ENCODE measurements at regions not wholly inside any gene's neighbourhood (a gene's known extent, or its start where the extent isn't known, plus 50 kb on each side); places are given as distances from the start of the nearest gene placed in this dataset.

- DNase-seq (ENCODE audit: low spot score) = no peak
These were observed 200.7 kb upstream of the SOX11 start for GRCh38 chr2:5491523-5491922.

DNA sequence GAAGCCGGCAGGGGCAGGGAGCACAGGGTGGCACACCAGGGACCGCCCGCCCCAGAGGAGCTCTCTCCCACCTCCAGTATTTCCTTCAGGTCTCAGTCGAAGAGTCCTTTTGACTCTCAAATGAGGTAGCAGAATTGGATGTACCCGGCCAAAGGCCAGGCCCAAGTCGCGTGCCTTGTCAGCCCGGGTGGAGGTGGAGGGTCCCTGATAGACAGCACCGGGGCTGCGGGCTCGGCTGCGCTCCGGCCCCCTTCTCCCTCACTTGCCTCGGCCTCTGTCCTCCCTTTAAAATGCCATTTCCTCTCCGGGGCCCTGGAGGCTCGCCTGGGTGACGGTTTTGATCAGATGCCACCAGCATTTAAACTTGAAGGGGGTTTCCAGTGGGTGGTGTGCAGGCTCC lies 198.9 kb upstream of the SOX11 start:
- DNase-seq (ENCODE audit: low spot score) = no peak

DNA sequence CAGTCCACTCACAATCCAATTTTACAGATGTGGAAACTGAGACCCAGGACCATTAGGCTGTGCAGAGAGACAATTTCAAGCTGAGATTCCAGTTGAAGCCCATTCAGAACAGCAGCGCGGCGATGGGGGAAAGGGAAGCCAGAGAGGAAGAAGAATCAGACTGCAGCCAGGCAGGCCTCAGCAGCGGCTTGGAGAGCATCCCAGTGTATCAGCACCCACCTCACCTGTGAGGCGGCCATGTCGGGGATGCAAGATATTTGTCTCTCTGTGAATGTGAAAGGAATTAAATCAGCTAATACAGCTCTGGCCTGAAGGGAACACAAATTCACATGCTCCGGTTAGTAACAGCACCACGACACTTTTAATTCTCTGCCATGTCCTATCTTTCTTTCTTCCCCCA lies 198.0 kb upstream of the SOX11 start:
- DNase-seq (ENCODE audit: low spot score) = no peak

- no peak for DNase-seq (ENCODE audit: low spot score)
These were observed 196.6 kb upstream of the SOX11 start for GRCh38 chr2:5495586-5495985.

GRCh38 chr2:5497874-5498273 lies 194.3 kb upstream of the SOX11 start:
- no peak for DNase-seq (ENCODE audit: low spot score)

DNA sequence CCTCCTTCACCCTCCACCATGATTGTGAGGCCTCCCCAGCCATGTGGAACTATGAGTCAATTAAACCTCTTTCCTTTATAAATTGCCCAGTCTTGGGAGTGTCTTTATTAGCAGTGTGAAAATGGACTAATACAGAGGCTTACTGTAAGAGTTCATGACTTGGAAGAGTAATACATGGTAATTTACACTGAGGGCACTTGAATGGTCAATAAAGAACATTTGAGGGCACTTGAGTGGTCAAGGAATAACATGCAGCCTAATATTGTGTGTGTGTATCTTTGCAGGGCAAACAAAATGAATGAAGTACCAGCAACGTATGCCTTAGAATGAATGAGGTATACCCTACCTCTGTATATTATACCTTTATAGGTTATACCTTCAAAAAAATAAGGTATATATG lies 190.4 kb upstream of the SOX11 start:
- no peak for DNase-seq (ENCODE audit: low spot score)

DNA sequence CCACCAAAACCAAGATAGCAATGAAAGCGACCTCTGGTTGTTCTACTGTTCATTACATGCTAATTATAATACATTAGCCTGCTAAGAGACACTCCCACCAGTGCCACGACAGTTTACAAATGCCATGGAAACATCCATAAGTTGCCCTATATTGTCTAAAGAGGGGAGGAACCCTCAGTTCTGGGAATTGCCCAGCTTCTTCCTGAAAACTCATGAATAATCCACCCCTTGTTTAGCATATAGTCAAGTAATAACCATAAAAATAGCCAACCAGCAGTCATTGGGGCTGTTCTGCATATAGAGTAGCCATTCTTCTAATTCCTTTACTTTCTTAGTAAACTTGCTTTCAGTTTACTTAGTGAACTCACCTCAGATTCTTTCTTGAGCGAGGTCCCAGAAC lies 189.8 kb upstream of the SOX11 start:
- no peak for DNase-seq (ENCODE audit: low spot score)

DNA sequence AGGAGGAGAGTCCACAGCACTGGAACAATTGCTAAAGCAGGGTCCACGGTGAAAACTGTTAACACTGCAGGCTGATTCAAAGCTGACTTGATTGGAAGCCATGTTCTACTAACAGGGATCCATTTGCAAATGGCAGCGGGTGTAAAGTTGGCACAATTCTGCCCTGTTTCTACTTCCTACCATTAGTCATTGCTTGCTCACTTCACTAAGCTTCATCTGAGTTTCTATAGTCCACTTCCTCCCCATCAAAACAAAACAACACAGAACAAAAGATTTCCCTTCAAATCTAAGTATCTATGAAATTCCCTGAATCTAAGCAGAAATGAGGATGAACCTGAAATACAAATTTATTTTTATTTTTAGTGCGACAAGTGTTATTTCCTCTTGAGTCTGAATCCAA lies 187.4 kb upstream of the SOX11 start:
- no peak for DNase-seq (ENCODE audit: low spot score)

- no peak for DNase-seq (ENCODE audit: low spot score)
These were observed 184.8 kb upstream of the SOX11 start for GRCh38 chr2:5507367-5507766.

DNA sequence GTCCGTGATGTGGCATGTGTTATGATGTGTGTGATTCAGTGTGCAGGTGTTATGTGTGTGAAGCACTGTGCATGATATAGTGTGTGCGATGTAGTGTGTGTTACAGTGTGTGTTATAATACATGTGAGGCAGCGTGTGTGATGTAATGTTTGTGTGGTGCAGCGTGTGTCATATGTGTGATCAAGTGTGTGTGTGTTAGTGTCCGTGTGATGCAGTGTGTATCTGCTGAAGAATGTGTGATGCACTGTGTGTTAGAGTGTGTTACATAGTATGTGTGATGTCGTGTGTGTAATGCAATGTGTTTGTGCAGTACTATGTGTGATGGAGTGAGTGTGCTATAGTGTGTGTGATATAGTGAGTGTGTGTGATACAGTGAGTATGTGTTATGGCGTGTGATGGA lies 182.8 kb upstream of the SOX11 start:
- DNase-seq (ENCODE audit: low spot score) = no peak

GRCh38 chr2:5510082-5510481 lies 182.1 kb upstream of the SOX11 start:
- DNase-seq (ENCODE audit: low spot score) = no peak

DNA sequence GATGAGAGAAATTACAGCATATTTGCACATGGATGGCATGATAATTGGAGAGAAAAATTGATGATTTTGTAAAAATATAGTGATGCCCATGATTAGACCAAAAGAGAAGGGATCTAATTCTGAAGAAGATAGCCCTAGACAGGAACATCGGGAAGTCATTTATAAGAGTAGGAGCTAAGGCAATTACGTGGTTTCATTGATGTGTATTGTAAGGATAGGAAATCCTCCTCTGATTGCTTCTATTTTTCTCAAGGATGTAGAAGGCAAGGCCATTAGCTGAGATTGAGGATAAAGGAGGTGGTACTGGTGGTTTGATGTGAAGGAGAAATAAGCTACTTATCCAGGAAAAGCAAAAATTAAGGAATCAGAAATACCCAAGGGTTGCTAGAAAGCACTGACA lies 176.5 kb upstream of the SOX11 start:
- no peak for DNase-seq (ENCODE audit: low spot score)

GRCh38 chr2:5519286-5519685 lies 172.9 kb upstream of the SOX11 start:
- DNase-seq (ENCODE audit: low spot score) = no peak

- no peak for DNase-seq (ENCODE audit: low spot score)
These were observed 171.7 kb upstream of the SOX11 start for GRCh38 chr2:5520463-5520972.

DNA sequence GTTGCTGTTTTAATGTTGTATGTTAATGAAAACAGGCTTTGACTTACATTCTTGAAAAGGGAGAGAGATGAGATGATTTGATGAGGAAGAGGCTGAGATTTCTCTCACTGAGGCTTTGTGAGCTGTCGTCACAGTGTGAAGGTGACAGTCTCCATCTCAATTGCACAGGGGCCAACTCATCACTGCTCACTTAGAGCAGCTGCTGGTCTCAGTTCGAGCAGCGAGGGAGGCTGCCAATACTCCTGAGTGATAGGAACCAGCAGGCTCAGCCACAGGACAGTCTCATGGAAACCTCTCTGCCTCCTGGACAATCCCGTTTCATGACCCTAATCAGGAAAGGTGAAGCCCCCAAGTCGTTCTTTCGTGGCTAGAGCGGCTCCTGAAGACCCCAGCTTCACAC lies 170.7 kb upstream of the SOX11 start:
- DNase-seq (ENCODE audit: low spot score) = no peak

DNA sequence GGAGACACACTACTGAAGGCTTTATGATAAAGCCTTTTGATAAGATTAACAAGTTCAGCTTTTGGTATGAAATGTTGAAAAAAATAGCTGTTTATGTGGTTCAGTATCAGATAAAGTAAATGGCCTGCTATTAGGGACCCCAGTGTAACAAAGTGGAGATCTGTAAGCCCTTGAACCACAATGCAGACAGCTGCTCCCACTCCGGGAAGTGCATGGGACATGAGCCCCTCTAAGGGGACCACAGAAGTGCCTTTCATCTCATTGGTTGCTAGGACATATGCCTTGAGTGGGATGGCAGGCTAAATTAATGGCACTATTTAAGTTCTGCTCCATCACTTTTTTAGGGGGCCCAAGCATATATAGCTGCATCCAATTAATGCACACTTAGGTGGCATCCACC lies 167.6 kb upstream of the SOX11 start:
- DNase-seq (ENCODE audit: low spot score) = no peak

DNA sequence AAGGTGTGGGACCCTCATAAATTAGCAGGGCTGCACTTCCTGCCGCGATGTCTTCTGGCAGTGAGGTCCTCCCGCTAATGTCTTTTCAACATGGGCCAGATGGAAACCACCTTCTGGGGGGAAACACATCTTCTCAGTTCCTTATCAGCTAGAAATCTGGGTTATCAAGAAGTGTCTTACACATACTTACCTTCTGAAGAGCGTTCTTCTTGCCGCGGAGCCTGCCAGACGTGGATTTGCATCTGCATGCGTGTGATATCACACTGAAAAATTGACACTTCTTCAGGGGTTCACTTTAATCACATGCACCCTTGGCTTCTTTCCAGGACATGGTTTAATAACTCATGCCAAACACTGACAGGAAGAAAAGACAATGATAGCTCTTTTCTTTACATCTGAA lies 163.5 kb upstream of the SOX11 start:
- DNase-seq (ENCODE audit: low spot score) = no peak

DNA sequence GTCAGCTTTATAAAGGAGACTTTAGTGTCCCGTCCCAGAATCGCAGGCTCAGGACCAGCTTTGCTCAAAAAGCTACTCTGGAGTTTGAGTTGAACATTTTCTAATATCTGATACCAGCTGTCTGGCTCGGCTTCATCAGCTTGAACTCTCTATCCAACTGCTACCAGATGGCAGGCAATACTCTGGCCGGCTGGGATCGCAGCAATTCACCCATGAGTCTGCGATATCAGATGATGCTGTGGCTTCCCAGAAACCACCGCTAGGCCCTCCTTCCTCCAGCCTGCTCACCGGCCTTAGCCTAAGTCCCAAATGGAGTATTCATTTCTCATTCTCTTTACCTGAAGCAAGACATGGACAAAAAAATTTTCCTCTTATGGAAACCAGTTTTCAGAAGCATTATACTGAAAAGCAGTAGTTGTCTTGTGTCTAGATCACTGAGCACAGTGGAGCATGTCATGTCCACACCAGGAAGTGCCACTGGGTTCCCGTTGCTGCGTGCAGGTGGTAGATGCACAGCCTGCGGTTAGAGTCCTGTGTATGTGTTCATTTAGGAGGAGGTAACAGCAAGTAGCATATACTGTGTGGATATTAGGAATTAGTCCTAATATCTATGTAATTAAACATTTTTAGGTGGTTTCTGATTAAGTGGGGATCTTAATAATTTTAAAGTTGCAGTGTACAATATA lies 162.0 kb upstream of the SOX11 start:
- DNase-seq (ENCODE audit: low spot score) = no peak

DNA sequence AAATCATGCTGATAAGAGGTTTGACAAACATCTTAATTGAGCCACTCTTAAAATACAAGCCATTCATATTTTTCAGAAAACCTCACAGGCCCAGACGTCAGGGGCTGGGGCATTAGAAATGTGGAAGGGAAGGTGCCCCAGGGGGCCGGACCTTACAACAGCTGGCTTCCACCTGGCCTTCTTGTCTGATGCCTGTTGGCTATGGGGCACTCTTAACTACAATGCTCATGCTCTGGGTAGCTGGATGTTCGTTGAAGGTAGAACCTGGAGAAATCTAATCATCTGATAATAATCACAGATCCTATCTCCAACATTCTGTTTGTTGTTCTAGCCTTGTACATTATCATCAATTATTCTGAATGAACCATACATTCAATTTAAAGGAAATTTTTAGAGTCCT lies 156.9 kb upstream of the SOX11 start:
- DNase-seq (ENCODE audit: low spot score) = no peak

DNA sequence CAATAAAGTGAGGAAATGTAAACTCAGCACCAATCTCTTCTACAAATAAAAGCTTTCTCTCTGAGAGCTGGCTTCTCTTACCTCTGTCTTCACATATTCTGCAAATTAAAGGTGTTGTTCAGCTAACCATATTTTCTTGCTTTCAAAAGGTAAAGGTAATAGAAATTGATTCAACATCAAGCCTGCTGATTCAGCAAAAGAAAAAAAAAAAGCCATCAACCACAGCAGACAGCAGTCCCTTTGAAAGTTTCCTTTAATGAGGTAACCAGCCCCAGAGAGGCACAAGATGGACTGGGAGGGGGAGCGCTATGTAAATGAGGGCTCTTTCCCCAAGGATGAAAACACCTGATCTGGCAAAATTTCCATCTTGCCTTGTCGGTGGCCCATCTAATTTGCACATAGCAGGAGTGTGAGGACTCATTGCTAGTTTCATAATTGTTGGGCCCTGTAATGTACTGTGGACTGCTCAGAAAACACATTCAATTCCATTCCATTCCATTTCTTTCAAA lies 154.9 kb upstream of the SOX11 start:
- no peak for DNase-seq (ENCODE audit: low spot score)

- DNase-seq (ENCODE audit: low spot score) = no peak
These were observed 153.9 kb upstream of the SOX11 start for GRCh38 chr2:5538313-5538712.

GRCh38 chr2:5538772-5539171 lies 153.4 kb upstream of the SOX11 start:
- no peak for DNase-seq (ENCODE audit: low spot score)

GRCh38 chr2:5539282-5540165 lies 152.7 kb upstream of the SOX11 start:
- DNase-seq (ENCODE audit: low spot score) = no peak

All from HuH-7 (cell line).